Spleen (tissue), 7 donors: ENCODE measurements at regions not wholly inside any gene's neighbourhood (a gene's known extent, or its start where the extent isn't known, plus 50 kb on each side); places are given as distances from the start of the nearest gene placed in this dataset.

Experiments
- CTCF ChIP-seq, 11 experiments: fragments of 200-600 bp in 7 of 11; fragments of 450-650 bp in 4 of 11; sonication (generic) in 4 of 11; IDR thresholded peaks in 8 of 11; conservative IDR thresholded peaks in 3 of 11; 1 replicate in 7 of 11; 2 replicates in 4 of 11; pipeline versions ENCODE4 v1.4.0 to v1.8.0; 2016 to 2021; ENCODE audit warnings: antibody characterized with exemption in 11 of 11, inconsistent platforms in 4 of 11, mild to moderate bottlenecking in 1 of 11
- POLR2A ChIP-seq, 3 donors: fragments of 450-650 bp; IDR thresholded peaks; one replicate each; pipeline ENCODE4 v1.5.1; 2017; ENCODE audit warnings: antibody characterized with exemption in 3 of 3, mild to moderate bottlenecking in 1 of 3
- POLR2AphosphoS5 ChIP-seq, 3 donors: sonication (generic); formaldehyde crosslinking; IDR thresholded peaks; one replicate each; pipeline ENCODE4 v1.5.1; 2017; ENCODE audit warnings: antibody characterized with exemption in 3 of 3
- donor health status: DM: no; HTN: no; CAD: no; lungs with moderate emphysema.
- donor health status: DM: no; HTN: no; CAD: no.
- donor health status: DM: no; HTN: no; CAD: no.

DNA sequence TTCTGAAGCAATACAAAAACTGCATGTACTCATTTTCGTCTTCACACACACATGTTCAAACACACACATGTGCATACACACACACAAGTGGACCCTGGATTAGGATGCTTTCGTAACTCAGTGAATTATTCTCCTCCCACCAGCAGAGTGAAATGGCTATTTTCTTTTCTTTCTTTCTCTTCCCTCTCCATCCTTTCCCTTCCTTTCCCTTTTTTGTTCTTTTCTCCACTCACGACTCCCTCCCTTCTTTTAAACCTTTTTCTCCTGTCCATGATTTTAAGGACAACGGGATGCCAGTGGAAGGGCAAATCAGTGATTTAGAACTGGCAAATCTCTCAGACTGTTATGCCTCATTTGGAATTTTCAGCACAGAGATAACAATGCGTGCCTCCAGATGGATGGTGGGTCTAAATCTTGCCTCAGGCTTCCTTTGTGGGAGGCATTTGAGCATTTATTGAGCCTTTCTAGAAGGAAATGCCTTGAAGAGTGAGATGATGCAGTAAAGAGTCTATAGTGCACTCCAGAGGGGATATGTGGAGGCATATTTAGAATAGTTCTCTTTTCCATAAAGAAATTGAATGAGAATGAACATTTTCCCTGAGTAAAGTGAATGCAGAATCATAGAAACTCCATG lies 130.4 kb upstream of the SLC7A14 start:
- TF ChIP-seq CTCF (IDR thresholded peaks at IDR 0.05 in 8 of 11, conservative IDR thresholded peaks at IDR 0.05 in 3 of 11): no peak
- no peak for TF ChIP-seq POLR2A (IDR thresholded peaks at IDR 0.05)
- TF ChIP-seq POLR2AphosphoS5 (IDR thresholded peaks at IDR 0.05): no peak
